ENCODE measurements at regions not wholly inside any gene's neighbourhood (a gene's known extent, or its start where the extent isn't known, plus 50 kb on each side); places are given as distances from the start of the nearest gene placed in this dataset.

DNA sequence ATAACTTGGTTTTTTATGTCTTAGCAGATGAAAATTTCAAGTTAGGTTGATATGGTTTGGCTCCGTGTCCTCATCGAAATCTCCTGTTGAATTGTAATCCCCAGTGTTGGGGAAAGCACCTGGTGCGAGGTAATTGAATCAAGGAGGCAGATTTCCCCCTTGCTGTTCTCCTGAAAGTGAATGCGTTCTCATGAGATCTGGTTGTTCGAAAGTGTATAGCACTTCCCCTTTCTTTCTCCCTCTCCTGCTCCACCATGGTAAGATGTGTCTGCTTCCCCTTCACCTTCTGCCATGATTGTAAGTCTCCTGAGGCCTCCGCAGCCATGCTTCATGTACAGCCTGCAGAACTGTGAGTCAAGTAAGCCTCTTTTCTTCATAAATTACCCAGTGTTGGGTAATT lies 242.1 kb upstream of the TNP1 start:
- FAIRE-seq, result no peak

DNA sequence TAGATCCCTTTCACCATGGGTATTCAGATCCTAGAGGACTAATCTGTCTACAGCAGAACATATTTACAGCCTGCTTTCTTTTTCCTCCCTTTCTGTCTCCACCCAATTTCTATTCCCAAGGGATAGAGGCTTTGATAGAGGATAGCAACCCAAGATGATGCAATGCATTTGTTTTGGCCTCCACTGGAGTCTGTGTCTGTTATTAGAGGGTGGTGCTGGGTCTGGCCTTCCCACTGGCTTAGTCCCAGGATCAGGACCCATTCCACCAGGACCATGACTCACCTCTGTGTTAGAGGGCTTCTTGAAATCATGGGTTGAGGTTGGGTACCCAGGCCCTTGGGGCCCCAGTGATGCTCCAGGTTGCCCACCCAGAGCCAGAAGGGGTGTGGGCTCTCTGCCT lies 239.7 kb upstream of the TNP1 start:
- no peak for FAIRE-seq

DNA sequence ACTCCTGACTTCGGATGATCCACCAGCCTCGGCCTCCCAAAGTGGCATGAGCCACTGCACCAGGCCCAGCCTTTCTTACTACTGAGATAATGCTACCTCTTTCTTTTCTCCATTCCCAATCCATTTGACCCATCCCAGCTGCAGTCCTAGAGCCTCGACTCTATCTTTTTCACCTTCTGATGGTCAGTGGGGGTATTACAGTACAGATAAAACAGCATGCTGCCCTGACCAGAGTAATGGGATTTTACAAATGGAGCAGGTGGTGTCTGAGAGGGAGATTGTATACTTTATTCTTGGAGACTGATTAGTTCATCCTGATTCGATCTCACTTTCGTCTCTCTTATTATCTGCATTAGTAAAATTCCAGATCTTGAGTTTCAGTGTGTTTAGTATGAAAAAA lies 238.6 kb upstream of the TNP1 start:
- FAIRE-seq, result no peak

DNA sequence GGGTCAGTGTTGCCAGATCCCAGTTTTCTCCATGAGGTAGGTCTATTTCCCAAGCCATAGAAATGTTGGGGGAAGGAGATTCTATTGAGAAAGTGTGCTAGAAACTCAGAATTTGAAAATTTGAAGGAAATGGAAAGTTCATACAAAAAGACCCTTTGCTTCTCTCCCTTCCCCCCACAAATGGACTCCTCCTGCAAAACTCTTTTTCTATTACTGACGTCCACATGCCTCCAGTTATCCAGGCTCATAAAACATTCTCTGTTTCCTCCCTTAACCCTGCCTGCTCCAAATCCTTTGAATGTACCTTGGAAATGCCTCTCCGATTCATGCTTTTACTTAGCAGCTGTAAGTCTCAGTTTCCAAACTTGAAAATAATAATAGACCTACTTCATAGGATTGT lies 237.5 kb upstream of the TNP1 start:
- FAIRE-seq, result no peak

DNA sequence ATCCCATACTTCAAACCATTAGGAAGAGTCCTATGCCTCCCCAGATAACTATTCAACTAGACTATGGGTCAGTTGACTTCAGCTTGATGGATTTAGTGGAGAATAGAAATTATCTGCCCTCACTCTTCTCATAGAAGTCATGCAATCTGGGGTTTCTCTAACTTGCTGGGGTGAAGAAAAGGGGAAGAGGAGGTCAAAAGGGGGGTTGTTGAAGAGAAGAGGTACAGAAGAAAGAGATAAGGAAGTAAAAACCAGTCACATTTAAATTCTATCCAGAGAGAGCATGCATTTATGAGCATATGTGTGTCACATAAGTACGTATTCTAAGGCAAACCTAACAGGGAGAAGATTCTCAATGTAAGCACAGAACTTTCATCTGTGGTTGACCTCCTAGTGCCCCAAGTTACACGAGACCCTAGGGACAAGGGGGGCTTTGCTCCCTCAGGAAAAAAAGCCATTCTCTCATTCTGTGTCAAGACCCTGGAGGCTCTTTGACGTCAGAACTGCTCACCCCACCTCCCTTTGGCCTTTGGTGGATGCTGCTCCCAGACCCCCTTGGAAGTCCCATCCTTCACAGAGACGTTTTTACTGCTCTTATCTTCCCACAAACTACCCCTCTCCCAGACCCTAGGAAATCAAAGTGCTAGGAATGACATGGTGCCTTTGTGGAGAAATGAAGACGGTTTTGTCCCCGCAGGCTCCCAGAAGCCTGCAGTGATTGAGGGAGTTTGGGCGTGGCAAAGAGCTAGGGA lies 236.8 kb upstream of the TNP1 start:
- FAIRE-seq, result no peak

DNA sequence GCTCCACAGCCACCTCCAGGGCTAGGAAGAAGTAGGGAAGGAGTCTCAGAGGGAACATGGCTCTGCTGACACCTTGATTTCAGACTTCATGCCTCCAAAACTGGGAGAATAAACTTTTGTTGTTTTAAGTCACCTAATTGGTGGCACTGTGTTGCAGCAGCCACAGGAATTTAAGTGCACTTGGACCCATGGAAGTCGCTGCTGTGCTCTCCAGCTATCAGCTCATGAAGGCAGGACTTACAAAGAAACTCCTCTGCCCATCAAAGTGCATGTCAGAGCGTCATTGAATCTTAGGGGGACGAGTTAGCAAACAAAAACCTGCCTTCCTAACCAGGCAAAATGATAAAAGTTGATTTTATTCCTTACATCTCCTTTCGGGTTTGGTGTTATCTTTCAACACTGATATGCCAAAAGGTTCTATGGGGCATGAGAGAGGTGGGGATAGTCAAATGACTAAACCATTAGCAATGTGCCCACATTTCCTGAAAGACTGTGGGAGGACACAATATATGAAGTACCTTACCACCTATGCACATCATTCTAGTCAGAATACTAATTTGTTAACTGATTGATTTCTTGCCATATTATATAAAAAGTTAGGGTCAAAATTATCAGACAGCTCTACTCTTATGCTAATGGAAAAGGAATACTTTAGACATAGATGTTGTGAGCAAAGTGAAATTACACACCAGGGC lies 235.8 kb upstream of the TNP1 start:
- FAIRE-seq, result no peak

DNA sequence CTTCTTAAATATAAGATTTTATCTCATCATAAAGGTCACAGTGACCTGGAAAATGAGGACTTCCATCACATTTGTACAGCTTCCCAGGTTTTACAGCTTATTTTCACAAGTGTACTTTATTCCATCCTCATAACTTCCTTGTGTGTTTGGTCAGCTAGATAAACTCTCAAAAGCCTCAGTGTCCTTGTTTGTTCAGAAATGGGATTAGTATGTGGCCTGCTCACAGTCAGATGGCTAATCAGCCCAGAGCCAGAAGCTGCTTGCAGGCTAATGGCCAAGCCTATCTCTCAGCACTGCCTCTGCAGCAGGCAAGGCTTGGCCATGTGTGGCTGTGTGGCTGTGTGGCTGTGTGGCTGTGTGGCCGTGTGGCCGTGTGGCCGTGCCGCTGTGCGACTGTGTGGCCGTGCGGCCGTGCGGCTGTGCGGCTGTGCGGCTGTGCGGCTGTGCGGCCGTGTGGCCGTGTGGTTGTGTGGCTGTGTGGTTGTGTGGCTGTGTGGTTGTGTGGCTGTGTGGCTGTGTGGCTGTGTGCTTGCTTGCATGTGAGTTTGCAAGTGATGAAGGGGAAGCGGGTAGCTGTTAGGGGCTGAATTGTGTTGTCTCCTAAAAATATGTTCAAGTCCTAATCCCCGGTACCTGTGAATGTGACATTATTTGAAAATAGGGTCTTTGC lies 233.0 kb upstream of the TNP1 start:
- no peak for FAIRE-seq

DNA sequence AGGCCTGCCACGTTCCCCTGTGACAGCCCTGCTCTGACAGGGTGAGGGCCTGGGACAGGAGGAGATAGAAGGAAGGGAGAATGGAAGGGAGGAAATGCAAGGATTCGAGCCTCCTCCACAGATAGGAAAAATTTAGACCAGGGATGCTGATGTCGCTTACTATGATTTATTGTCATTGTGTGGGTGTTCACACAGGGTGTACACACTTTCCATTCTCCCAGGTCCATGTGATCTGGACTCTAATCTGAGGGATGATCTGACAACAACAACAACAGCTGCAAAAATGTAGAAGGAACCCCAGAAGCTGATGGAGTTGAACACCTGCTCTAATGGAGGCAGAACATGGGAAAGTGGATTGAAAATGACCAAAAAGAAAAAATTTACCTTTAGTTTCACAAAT lies 231.7 kb upstream of the TNP1 start:
- FAIRE-seq, result no peak

DNA sequence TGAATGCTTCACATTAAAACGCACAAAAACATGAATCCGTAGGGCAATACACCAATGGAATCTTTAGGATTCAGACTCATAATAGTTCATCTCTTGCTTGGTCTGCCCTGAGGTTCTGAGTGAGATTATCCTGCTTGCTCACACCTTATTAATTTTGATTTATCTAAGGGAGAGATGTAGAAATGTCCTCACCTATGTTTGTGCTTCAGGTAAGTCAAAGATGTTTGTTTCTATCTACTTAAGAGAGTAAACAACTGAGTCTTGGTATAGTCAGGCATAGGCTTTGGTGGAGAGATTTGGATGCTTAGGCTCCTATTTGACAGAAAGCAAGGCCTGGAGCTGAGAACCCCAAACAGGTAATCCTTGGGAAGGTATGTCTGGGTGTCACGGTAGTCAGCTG lies 231.0 kb upstream of the TNP1 start:
- no peak for FAIRE-seq

DNA sequence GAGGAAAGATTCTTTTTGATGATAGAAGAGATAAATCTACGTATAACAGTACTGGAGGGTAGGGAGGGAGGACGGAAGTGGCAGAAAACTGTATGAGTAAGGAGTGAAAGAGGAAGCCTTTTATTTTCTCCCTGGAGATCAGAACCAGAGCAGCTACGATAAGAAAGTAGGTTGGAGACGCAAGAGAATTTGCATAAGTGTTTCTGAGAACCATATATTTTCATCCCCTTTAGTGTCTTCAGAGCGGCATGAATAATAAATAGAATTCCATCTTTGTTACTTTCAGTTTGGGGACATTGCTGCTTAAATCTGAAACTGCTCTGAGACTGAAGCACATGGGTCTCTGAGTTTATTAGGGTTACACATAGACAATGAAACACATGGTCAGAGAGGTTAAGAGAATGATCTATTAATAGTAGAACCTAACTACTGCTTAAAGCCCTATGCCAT lies 230.2 kb upstream of the TNP1 start:
- FAIRE-seq, result no peak

DNA sequence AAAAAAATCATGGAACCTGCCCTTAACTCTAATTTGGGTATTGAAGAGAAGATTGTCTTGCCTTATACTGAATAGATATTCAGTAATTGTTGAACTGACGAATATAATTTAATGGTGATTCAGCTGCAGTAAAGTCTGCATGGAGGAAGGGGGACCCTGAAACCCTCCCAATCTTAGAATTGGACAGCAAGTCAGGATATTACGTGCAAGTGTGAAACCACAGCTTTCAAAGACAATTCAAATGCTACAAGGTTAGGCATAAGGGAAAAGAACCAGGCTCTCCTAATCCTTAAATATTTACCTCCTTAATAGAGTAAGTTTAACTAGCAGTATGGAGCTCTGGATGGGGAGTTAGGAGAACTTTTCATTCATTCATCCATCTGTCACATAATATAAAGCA lies 226.9 kb upstream of the TNP1 start:
- FAIRE-seq, result no peak

DNA sequence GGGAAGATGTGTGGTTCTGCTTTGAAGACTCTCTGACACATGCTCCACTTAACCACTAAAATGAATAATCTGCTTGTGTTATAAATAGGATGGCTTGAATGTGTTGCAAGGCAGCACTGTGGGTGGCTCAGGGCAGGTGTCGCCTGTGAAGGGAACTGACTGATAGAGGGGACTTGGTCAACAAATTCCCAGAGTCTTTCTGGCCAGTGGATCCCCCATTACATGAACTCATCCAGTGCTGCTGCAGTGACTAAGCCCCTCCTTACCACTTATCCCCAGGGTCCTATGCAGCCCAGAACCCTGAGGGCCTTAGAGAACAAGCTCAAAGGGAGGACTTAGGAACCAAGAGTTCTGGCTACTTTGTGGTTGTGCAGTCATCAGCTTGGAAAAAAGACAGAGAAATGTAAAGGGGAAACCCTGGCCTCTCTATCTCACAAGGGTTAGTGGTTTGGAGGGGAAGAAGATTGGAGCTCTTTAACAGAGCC lies 226.2 kb upstream of the TNP1 start:
- FAIRE-seq, result no peak

DNA sequence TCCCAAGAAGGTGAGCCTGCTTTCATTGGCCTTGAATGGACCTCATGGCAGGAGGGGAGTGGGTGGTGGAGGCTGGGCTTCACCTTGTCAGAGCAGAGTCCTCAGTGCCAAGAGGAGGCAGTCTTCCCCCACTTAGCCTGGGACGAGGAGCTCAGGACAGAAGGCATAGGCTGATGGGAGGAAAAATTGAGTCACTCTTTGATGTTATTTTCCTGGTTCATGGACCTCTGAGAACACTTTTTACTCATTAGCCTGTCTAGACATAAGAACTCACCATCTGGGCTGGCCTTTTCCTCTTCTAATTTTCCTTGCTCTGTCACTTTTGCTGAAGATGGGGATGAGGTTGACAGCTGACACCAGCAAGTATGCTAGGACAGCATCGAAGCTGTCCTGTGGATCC lies 225.7 kb upstream of the TNP1 start:
- no peak for FAIRE-seq

DNA sequence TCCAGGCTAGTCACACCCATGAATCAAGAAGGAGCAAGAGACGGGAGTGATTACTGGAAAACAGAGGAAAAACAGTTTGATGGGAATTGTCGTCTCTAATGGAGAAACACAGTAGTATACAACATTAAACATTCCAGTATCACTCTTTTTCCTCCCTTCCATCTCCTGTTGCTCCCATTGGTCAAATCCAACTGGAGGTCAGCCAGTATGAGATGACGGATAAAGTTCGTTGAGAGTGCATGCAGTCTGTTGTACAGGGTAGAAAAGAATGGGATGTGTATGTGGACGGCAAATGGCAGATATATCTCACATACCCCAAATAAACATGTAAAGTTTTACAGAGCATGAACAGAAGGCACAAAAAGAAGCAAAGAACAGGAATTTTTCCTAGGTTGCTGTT lies 221.9 kb upstream of the TNP1 start:
- no peak for FAIRE-seq

DNA sequence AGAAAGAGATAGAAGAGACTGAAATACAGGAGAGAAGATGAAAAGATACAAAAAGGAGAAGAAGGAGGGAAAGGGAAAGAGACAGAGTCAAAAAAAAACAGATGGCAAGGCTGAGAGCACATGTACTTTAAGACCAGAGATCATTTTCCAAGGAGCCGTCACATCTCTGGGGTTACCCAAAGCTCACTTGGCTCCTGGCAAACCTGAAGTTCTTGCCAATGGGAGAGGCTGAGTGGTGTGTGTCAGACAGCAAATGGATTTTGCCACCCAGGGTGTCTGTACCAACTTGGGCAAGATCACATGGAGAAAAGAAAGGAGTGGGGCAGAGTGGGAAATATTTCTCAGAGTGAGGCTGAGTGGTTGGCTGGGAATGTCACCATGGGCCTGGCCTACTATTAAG lies 219.3 kb upstream of the TNP1 start:
- no peak for FAIRE-seq

DNA sequence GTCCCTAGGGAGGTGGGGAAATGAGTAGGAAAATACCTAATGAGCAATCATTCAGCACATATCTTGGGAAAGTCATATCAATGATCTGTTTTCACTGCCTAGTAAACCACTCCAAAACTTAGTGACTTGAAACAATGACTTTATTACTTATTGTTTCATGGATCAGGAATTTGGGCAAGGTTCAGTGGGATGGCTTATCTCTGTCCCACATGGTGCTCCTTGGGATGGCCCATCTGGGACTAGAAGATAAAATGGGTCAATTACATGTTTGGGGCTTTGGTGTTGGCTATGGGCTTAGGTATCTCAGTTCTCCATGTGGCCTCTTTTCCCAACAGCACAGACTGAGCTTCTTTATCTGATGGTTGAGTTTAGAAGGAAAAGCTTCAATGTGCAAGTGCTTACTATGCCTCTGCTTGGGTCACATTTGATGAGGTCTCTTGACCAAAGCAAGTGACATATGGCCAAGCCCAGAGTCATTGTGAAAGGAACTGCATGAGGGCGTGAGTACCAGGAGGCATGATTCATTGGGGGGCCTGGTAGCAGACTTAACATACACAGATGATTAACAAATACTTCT lies 218.1 kb upstream of the TNP1 start:
- no peak for FAIRE-seq

DNA sequence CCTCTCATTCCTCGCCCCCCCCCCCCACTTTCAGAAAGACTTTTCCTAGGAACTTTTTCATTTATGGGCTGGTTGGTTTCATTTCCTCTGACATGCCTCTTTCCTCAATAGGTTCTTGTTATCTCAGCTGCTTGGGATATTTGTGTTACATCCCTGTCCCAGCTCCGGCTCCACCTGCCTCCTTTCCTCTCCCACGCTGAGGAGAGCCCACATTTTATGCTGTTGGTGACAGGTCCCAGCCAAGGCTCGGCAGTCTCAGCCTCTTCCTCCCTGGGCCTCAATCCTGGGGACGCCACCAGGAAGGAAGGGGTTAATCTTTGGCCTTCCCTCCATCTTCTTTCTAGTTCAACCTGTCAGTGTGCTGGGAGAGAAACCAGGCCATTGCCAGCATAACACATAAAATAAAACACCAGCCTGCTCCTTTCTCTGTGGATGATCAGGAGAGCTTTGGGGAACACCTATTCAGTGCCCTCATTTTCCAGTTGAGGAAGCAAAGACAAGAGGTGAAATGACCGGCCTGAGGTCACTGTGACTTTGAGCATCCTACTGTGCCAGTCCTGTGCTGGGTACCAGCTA lies 216.9 kb upstream of the TNP1 start:
- FAIRE-seq, result no peak

DNA sequence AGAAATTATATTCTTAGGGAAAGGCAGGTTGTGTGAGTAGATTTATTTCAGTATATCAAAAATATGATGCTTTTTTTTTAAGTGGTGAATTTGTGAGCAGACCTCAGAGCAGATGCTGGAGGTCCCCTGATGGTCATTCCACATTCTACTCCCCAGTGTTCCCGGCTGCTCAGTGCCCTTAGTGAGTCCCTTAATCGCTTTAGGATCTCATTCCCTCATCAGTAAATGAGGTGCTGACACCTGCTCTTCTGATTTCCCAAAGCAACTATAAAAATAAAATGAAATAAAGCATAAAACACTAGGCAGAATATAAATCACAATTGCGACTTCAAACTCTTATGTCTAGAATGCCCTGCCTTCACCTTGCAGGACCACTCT lies 216.2 kb upstream of the TNP1 start:
- FAIRE-seq, result no peak

DNA sequence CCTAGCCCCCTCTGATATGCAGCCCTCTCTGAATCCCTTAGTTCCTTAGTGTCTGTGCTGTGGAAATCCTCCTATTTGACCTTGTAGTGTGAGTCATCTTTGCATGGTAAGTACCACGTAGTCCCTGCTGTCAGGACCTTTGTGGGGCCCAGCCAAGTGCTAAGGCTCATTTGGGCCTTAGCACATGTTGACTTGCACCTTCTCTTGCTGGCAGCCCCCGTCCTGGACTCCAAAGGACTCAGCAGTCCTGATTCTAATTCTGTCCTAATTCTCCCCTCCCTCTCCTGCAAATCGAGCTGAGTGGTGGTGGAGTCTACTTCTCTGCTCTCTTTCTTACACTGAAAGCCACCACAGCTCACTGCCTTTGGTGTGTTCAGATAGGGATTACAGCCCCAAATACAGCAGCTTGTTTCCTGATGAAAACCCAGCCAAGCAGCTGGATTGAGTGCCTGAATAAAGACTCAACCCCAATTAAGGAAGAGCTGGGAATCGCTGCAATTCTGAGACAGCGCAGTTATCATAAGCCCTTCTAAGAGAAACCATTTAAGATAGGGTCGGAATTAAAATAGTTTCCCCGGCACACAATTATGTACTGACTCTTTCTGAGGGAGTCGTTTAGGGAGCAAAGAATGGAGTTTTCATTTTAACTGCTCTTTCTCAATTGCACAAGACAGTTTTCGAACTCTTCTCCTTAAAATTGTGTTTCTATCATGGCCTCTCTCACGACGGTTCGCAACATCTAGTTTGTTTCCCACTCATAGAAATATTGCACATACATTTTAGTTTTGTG lies 215.6 kb upstream of the TNP1 start:
- no peak for FAIRE-seq

DNA sequence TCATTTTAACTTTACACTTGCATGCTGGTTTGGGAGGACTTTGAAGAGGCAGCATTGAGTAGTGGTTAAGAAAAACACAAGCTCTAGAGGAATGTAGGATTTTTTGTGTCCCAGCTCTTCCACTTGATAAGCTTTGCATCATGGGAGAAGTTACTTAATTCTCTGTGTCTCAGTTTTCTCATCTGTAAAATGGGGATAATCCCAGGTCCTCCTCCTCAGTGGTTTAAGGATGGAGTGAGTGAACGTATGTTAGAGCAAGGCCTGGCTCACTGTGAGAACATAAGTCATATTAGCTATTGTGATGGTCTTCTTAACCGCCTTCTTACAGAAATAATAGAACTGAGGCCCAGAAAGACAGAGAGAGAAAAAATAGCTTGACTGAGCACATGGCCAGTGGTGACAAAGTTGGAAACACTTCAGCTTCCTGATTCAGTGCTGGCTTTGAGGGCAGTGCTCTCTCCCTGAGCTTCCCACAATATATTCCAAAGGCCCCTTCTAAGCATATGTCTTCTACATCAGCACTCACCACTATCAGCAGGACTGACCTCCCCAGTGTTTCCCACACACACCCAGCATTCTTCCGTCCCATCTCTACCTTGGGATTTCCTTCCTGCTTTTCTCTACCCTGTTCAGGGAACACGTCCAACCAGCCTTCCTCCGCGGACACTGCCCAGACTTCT lies 214.9 kb upstream of the TNP1 start:
- FAIRE-seq, result no peak

DNA sequence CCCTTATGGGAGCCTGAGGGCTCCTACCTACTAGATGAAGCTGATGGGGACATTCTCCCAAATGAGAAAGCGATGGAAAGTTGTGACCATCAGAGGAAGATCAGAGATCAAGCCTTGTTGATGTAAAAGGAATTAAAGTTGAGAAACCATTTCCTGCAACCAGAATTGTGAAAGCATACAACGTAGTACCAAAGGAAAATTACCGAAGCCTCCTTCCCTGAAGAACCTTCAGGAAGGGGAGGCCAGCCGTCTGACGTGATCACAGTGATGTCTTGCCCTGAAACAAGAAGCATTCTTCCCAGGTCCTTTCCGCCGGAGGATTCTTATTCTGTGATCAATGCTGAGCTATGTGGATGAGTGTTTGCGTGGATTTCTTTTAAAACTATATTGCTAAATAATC lies 211.6 kb upstream of the TNP1 start:
- no peak for FAIRE-seq

DNA sequence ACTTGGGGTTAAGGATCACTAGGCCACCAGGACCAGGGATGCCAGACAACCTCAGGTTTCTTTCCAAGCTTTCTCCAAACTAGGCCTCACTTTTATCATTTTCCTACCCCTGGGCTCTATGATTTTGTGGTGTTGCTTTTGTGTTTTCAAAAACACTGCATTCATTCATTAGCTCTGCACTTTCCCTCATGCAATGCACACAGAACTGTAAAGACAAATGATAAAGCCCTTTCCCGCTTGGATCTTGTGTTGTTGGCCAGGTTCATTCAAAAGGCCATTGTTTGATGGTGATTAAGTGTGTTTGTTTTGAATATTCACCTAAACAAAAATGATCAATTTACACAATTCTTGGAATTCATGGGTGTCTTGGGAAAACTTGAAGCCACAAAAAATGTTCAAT lies 210.7 kb upstream of the TNP1 start:
- FAIRE-seq, result no peak

All from TTC549 (cell line).